RWPE1 (cell line): ENCODE measurements at regions not wholly inside any gene's neighbourhood (a gene's known extent, or its start where the extent isn't known, plus 50 kb on each side); places are given as distances from the start of the nearest gene placed in this dataset.
"Not testable (repeated sequence)": the region's sequence is repeated elsewhere in the genome, so short reads cannot be mapped to it uniquely, and the experiment has no call there.

Experiments
- CTCF ChIA-PET: fragments of 350-600 bp; sonication (Branson Sonifier 250); formaldehyde crosslinking; extraction: SDS; loops from one replicate; lab custom pipeline; 2021; lab: Yijun Ruan, JAX
- POLR2A ChIA-PET: fragments of 400-600 bp; formaldehyde crosslinking; extraction: SDS; loops from one replicate; lab custom pipeline; 2020; ENCODE audit warnings: antibody characterized with exemption; ENCODE audit not compliant: low non-redundant PET; lab: Yijun Ruan, JAX
- DNase-seq: peaks from one replicate; pipeline ENCODE4 v3.0.0; 2012; ENCODE audit warnings: low spot score
- H3K27ac ChIP-seq: fragments of 450-650 bp; 2 replicates; pipeline ENCODE4 v1.5.1; 2017
- CTCF ChIP-seq: fragments of 450-650 bp; conservative IDR thresholded peaks from 2 replicates; pipeline ENCODE4 v1.5.1; 2017; ENCODE audit warnings: low read depth, mild to moderate bottlenecking

DNA sequence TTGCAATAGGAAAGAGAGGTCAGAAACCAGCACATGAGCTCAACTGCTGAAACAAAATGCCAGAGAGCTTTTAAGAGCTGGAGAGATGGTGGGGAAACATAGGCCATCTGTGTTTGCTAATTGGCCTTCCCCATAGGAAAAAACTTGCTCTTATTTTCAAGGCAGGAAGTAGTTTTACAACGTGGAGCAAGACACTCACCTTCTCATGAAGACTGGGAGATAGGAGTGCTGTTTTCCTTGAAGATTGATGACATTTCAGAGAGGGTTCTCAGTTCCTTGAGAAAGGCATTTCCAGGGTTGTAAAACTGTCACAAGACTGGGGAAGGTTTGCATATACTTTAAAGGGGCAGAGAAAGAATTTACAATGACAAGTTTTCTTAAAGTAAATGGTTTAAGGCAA is 586.3 kb upstream of the RAG2 start:
- TF ChIP-seq CTCF: no peak
- CTCF ChIA-PET: no interaction called here
- DNase-seq: no peak
- POLR2A ChIA-PET: no interaction called here
- H3K27ac ChIP-seq: no peak overlapping the region

GRCh38 chr11:37182031-37182430 is 584.0 kb upstream of the RAG2 start:
- CTCF ChIA-PET: interaction anchor here (0.6 kb wide), 1 partner anchor 762 kb away, joined by 4 read pairs; no protein-coding TSS in a partner anchor
- POLR2A ChIA-PET: no interaction called here
- no peak for DNase-seq

DNA sequence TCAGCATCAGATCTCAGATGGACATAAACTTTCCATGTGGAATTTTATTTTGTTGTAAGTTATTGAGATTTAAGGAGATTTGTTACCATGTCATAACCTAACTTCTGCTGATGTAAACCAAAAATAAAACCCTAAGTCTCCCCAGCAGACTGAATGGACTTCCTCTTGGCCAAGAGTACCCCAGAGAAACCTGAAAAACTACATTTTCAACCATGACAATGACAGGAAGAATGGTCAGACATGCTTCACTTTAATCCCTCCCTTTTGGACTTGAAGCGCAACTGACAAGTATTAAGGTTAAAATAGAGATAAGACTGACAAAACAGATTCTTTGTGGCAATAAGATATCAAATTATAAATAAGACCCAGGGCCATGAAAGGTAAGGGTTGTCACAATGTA is 579.7 kb upstream of the RAG2 start:
- no peak overlapping the region for H3K27ac ChIP-seq
- CTCF ChIA-PET: no interaction called here
- POLR2A ChIA-PET: no interaction called here
- no peak for DNase-seq
- no peak for TF ChIP-seq CTCF

More at GRCh38 chr11:37182031-37182430, 584.0 kb upstream of the RAG2 start:
- no peak for TF ChIP-seq CTCF
- H3K27ac ChIP-seq: no peak overlapping the region

GRCh38 chr11:37171451-37171850 is 573.4 kb upstream of the RAG2 start:
- POLR2A ChIA-PET: no interaction called here
- DNase-seq: no peak
- no peak overlapping the region for H3K27ac ChIP-seq
- CTCF ChIA-PET: no interaction called here
- no peak for TF ChIP-seq CTCF

DNA sequence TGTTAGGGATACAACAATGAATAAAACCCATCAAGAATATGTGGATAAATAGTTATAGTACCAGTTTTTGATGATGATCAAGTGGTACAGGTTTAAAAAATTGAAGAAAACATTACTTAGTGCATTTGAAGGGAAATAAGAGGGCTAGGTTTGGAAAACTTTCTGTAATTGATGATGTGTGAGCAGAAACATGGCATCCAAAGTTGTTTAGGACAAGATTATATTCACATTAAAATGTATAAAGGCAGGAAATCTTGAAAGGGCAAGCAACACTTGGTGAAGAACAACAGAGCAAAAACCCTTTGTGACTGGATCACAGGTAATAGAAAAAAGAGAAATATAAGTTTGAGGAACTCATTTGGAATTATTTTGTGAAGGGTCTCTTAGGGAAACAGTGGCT is 572.3 kb upstream of the RAG2 start:
- POLR2A ChIA-PET: no interaction called here
- CTCF ChIA-PET: no interaction called here
- no peak for TF ChIP-seq CTCF
- no peak overlapping the region for H3K27ac ChIP-seq
- no peak for DNase-seq

- H3K27ac ChIP-seq, DNase-seq, CTCF ChIA-PET, POLR2A ChIA-PET: not testable (repeated sequence)
These were observed 547.4 kb upstream of the RAG2 start for GRCh38 chr11:37145434-37145833.

GRCh38 chr11:37142591-37142990 is 544.6 kb upstream of the RAG2 start:
- CTCF ChIA-PET: interaction anchor here (0.5 to 0.7 kb wide), 3 partner anchors 224 to 252 kb away, joined by 3 to 4 read pairs (median 3); no protein-coding TSS in a partner anchor
- DNase-seq: no peak
- POLR2A ChIA-PET: no interaction called here
- no peak for TF ChIP-seq CTCF
- no peak overlapping the region for H3K27ac ChIP-seq
